Activated CD4-positive, alpha-beta T cell treated with anti-CD3 and anti-CD28 coated beads for 36 hours (primary cell): ENCODE measurements at regions not wholly inside any gene's neighbourhood (a gene's known extent, or its start where the extent isn't known, plus 50 kb on each side); places are given as distances from the start of the nearest gene placed in this dataset.

Source experiments
- ATAC-seq: fragments of 200-7000 bp; cut with Tn5 transposase; one replicate; pipeline ENCODE4 v1.10.0; 2021; ENCODE audit warnings: mild to moderate bottlenecking, moderate library complexity
- CTCF ChIA-PET: fragments of 350-600 bp; sonication (Branson Sonifier 250); formaldehyde crosslinking; loops from one replicate; lab custom pipeline; 2021; ENCODE audit warnings: antibody characterized with exemption; lab: Charles Lee
- POLR2A ChIA-PET: fragments of 350-600 bp; sonication (Branson Sonifier 250); formaldehyde crosslinking; loops from one replicate; lab custom pipeline; 2021; ENCODE audit warnings: antibody characterized with exemption, inconsistent platforms; lab: Charles Lee
- DNase-seq: peaks from one replicate; pipeline ENCODE4 v3.0.0-alpha.2; 2020
- H3K27ac Mint-ChIP-seq: one replicate; pipeline ENCODE4 v1.8.0; 2021; ENCODE audit warnings: mixed read lengths
- H3K27me3 Mint-ChIP-seq: one replicate; pipeline ENCODE4 v1.8.0; 2021; ENCODE audit warnings: mixed read lengths
- H3K36me3 Mint-ChIP-seq: one replicate; pipeline ENCODE4 v1.8.0; 2021; ENCODE audit warnings: low read depth, mixed read lengths
- H3K4me1 Mint-ChIP-seq: one replicate; pipeline ENCODE4 v1.8.0; 2021; ENCODE audit warnings: mixed read lengths
- H3K4me3 Mint-ChIP-seq: one replicate; pipeline ENCODE4 v1.8.0; 2021; ENCODE audit warnings: mild to moderate bottlenecking, moderate library complexity, mixed read lengths
- H3K9me3 Mint-ChIP-seq: one replicate; pipeline ENCODE4 v1.8.0; 2021; ENCODE audit warnings: low read depth, mixed read lengths
- intact Hi-C, 2 experiments: fragments of 100-400 bp; cut with DNase I in 1 of 2; cut with micrococcal nuclease in 1 of 2; formaldehyde crosslinking; loops; one replicate each; pipeline versions ENCODE4 v1.14.2 to v1.15.1; 2022 to 2024; cut with DNase I, micrococcal nuclease

- H3K27ac Mint-ChIP-seq: no peak overlapping the region
- intact Hi-C loops: no loop called here
- H3K4me3 Mint-ChIP-seq: no peak overlapping the region
- POLR2A ChIA-PET: no interaction called here
- no peaks in the 10 kb centered on the region for H3K36me3 Mint-ChIP-seq
- peaks cover 24% of the 10 kb centered on the region for H3K27me3 Mint-ChIP-seq
- no peaks in the 10 kb centered on the region for H3K9me3 Mint-ChIP-seq
- no peaks in the 10 kb centered on the region for H3K4me1 Mint-ChIP-seq
- DNase-seq: no peak
- no peak for ATAC-seq
- CTCF ChIA-PET: no interaction called here
Measured at GRCh38 chr6:167493310-167493709, 168.4 kb downstream of the TTLL2 start.

GRCh38 chr6:167493976-167494697 lies 169.3 kb downstream of the TTLL2 start:
- no peaks in the 10 kb centered on the region for H3K4me1 Mint-ChIP-seq

GRCh38 chr6:167494698-167495435 lies 170.0 kb downstream of the TTLL2 start:
- POLR2A ChIA-PET: no interaction called here

More at GRCh38 chr6:167493976-167494697, 169.3 kb downstream of the TTLL2 start:
- intact Hi-C loops: no loop called here
- no peak for ATAC-seq
- no peak for DNase-seq
- ChIA-PET POLR2A (no interaction called here), CTCF (no interaction called here)
- Mint-ChIP-seq H3K27me3 (peaks cover 24% of the 10 kb centered on the region), H3K27ac (no peak overlapping the region), H3K36me3 (no peaks in the 10 kb centered on the region), H3K4me3 (no peak overlapping the region), H3K9me3 (no peaks in the 10 kb centered on the region)

GRCh38 chr6:167495506-167496401 lies 170.9 kb downstream of the TTLL2 start:
- Mint-ChIP-seq H3K36me3 (no peaks in the 10 kb centered on the region), H3K4me1 (no peaks in the 10 kb centered on the region), H3K27ac (no peak overlapping the region), H3K4me3 (no peak overlapping the region), H3K27me3 (peaks cover 24% of the 10 kb centered on the region), H3K9me3 (no peaks in the 10 kb centered on the region)
- intact Hi-C loops: no loop called here
- ATAC-seq (no peak), DNase-seq (no peak)
- ChIA-PET CTCF (interaction anchor here (0.6 to 0.7 kb wide), 2 partner anchors 18 to 626 kb away, joined by 3 read pairs; no protein-coding TSS in a partner anchor), POLR2A (no interaction called here)

More at GRCh38 chr6:167494698-167495435, 170.0 kb downstream of the TTLL2 start:
- Mint-ChIP-seq H3K36me3 (no peaks in the 10 kb centered on the region), H3K9me3 (no peaks in the 10 kb centered on the region), H3K4me1 (no peaks in the 10 kb centered on the region), H3K27me3 (peaks cover 24% of the 10 kb centered on the region), H3K27ac (no peak overlapping the region), H3K4me3 (no peak overlapping the region)
- DNase-seq (no peak), ATAC-seq (no peak)
- intact Hi-C loops: no loop called here
- CTCF ChIA-PET: interaction anchor here (0.6 kb wide), 1 partner anchor 17 kb away, joined by 3 read pairs; no protein-coding TSS in a partner anchor

- Mint-ChIP-seq H3K36me3 (no peaks in the 10 kb centered on the region), H3K9me3 (no peaks in the 10 kb centered on the region), H3K4me3 (no peak overlapping the region), H3K27ac (no peak overlapping the region), H3K4me1 (no peaks in the 10 kb centered on the region), H3K27me3 (peaks cover 19% of the 10 kb centered on the region)
- intact Hi-C loops: no loop called here
- ATAC-seq (no peak), DNase-seq (no peak)
- POLR2A ChIA-PET: no interaction called here
- CTCF ChIA-PET: no interaction called here
Measured at GRCh38 chr6:167496707-167497106, 171.8 kb downstream of the TTLL2 start.

- ATAC-seq (no peak), DNase-seq (no peak)
- ChIA-PET POLR2A (no interaction called here), CTCF (no interaction called here)
- Mint-ChIP-seq H3K27me3 (peaks cover 19% of the 10 kb centered on the region), H3K27ac (no peak overlapping the region), H3K9me3 (no peaks in the 10 kb centered on the region), H3K4me3 (no peak overlapping the region), H3K36me3 (no peaks in the 10 kb centered on the region), H3K4me1 (no peaks in the 10 kb centered on the region)
- intact Hi-C loops: no loop called here
Measured at GRCh38 chr6:167497428-167498056, 172.7 kb downstream of the TTLL2 start.

- ATAC-seq: no peak
Measured at GRCh38 chr6:167499161-167499660, 174.3 kb downstream of the TTLL2 start.

GRCh38 chr6:167500961-167501360 lies 176.1 kb downstream of the TTLL2 start:
- no peaks in the 10 kb centered on the region for H3K36me3 Mint-ChIP-seq
- intact Hi-C loops: no loop called here
- no peak overlapping the region for H3K4me3 Mint-ChIP-seq
- no peak overlapping the region for H3K27ac Mint-ChIP-seq
- no peaks in the 10 kb centered on the region for H3K4me1 Mint-ChIP-seq
- CTCF ChIA-PET: no interaction called here
- no peaks in the 10 kb centered on the region for H3K9me3 Mint-ChIP-seq
- POLR2A ChIA-PET: no interaction called here
- ATAC-seq (no peak), DNase-seq (no peak)
- peaks cover 9% of the 10 kb centered on the region for H3K27me3 Mint-ChIP-seq

More at GRCh38 chr6:167499161-167499660, 174.3 kb downstream of the TTLL2 start:
- H3K27ac Mint-ChIP-seq: no peak overlapping the region
- H3K4me3 Mint-ChIP-seq: no peak overlapping the region
- peaks cover 16% of the 10 kb centered on the region for H3K27me3 Mint-ChIP-seq
- intact Hi-C loops: no loop called here
- H3K4me1 Mint-ChIP-seq: no peaks in the 10 kb centered on the region
- H3K36me3 Mint-ChIP-seq: no peaks in the 10 kb centered on the region
- ChIA-PET POLR2A (no interaction called here), CTCF (no interaction called here)
- DNase-seq: no peak
- H3K9me3 Mint-ChIP-seq: no peaks in the 10 kb centered on the region

- Mint-ChIP-seq H3K4me1 (no peaks in the 10 kb centered on the region), H3K27me3 (peaks cover 2% of the 10 kb centered on the region), H3K27ac (no peak overlapping the region), H3K4me3 (no peak overlapping the region), H3K36me3 (no peaks in the 10 kb centered on the region), H3K9me3 (no peaks in the 10 kb centered on the region)
- POLR2A ChIA-PET: no interaction called here
- ATAC-seq (no peak), DNase-seq (peak; percentile 12)
- intact Hi-C loops: no loop called here
- CTCF ChIA-PET: no interaction called here
Measured at GRCh38 chr6:167501831-167502385, 177.0 kb downstream of the TTLL2 start.

GRCh38 chr6:167502471-167502870 lies 177.6 kb downstream of the TTLL2 start:
- Mint-ChIP-seq H3K27ac (no peak overlapping the region), H3K27me3 (peaks cover 2% of the 10 kb centered on the region), H3K9me3 (no peaks in the 10 kb centered on the region), H3K36me3 (no peaks in the 10 kb centered on the region), H3K4me3 (no peak overlapping the region), H3K4me1 (no peaks in the 10 kb centered on the region)
- ChIA-PET POLR2A (no interaction called here), CTCF (no interaction called here)
- ATAC-seq (no peak), DNase-seq (no peak)
- intact Hi-C loops: no loop called here
